Parathyroid adenoma (tissue), 2 donors: ENCODE measurements at regions not wholly inside any gene's neighbourhood (a gene's known extent, or its start where the extent isn't known, plus 50 kb on each side); places are given as distances from the start of the nearest gene placed in this dataset.

ENCODE experiments used
- H2AFZ ChIP-seq: fragments of 300-600 bp; sonication (generic); one replicate; pipeline ENCODE4 v1.7.0; 2017; ENCODE audit warnings: antibody characterized with exemption, mild to moderate bottlenecking
- H3K27ac ChIP-seq: fragments of 300-600 bp; sonication (generic); one replicate; pipeline ENCODE4 v1.7.0; 2017
- H3K27me3 ChIP-seq: fragments of 300-600 bp; sonication (generic); one replicate; pipeline ENCODE4 v1.7.0; 2017; ENCODE audit warnings: low read length; ENCODE audit not compliant: control insufficient read depth, insufficient read depth
- H3K36me3 ChIP-seq: fragments of 300-600 bp; sonication (generic); one replicate; pipeline ENCODE4 v1.7.0; 2017; ENCODE audit warnings: low read length; ENCODE audit not compliant: control insufficient read depth, insufficient read depth
- H3K4me1 ChIP-seq: fragments of 300-600 bp; sonication (generic); one replicate; pipeline ENCODE4 v1.7.0; 2017; ENCODE audit warnings: control low read depth
- H3K4me2 ChIP-seq: fragments of 300-600 bp; sonication (generic); one replicate; pipeline ENCODE4 v1.7.0; 2017; ENCODE audit warnings: low read length
- H3K4me3 ChIP-seq: fragments of 300-600 bp; sonication (generic); one replicate; pipeline ENCODE4 v1.7.0; 2017; ENCODE audit warnings: low read depth, low read length
- H3K79me2 ChIP-seq: fragments of 300-600 bp; sonication (generic); one replicate; pipeline ENCODE4 v1.7.0; 2017; ENCODE audit warnings: control low read depth
- H3K9ac ChIP-seq: fragments of 300-600 bp; sonication (generic); one replicate; pipeline ENCODE4 v1.7.0; 2017; ENCODE audit warnings: mild to moderate bottlenecking
- H3K9me3 ChIP-seq: fragments of 300-600 bp; sonication (generic); one replicate; pipeline ENCODE4 v1.7.0; 2017; ENCODE audit warnings: low read length; ENCODE audit not compliant: control insufficient read depth
- CTCF ChIP-seq: fragments of 300-600 bp; sonication (generic); IDR thresholded peaks from one replicate; pipeline ENCODE4 v1.7.0; 2017; ENCODE audit warnings: antibody characterized with exemption, mild to moderate bottlenecking
- donor health status: primary hyperparathyroidism.

GRCh38 chr16:64165368-64165767, 956.5 kb downstream of the CDH11 start:
- no peaks in the 10 kb centered on the region for H3K9me3 ChIP-seq
- no peaks in the 10 kb centered on the region for H3K27me3 ChIP-seq
- no peak overlapping the region for H3K27ac ChIP-seq
- H2AFZ ChIP-seq, result no peak overlapping the region
- no peak for TF ChIP-seq CTCF
- H3K9ac ChIP-seq, result no peak overlapping the region
- no peak overlapping the region for H3K4me3 ChIP-seq
- H3K4me2 ChIP-seq, result no peak overlapping the region
- no peaks in the 10 kb centered on the region for H3K36me3 ChIP-seq
- H3K79me2 ChIP-seq, result no peaks in the 10 kb centered on the region
- no peaks in the 10 kb centered on the region for H3K4me1 ChIP-seq

- Histone ChIP-seq H3K4me3 (no peak overlapping the region), H3K4me2 (no peak overlapping the region), H3K9ac (no peak overlapping the region), H2AFZ (no peak overlapping the region), H3K27me3 (no peaks in the 10 kb centered on the region), H3K9me3 (no peaks in the 10 kb centered on the region), H3K4me1 (no peaks in the 10 kb centered on the region), H3K36me3 (no peaks in the 10 kb centered on the region), H3K79me2 (no peaks in the 10 kb centered on the region), H3K27ac (no peak overlapping the region)
- no peak for TF ChIP-seq CTCF
Measured at GRCh38 chr16:64162613-64163375, 959.1 kb downstream of the CDH11 start.

- Histone ChIP-seq H3K4me1 (no peaks in the 10 kb centered on the region), H3K27ac (no peak overlapping the region)
- no peak for TF ChIP-seq CTCF
Measured at GRCh38 chr16:64159976-64160375, 961.9 kb downstream of the CDH11 start.

GRCh38 chr16:64158941-64159588, 962.8 kb downstream of the CDH11 start:
- no peaks in the 10 kb centered on the region for H3K9me3 ChIP-seq
- H3K4me2 ChIP-seq, result no peak overlapping the region
- H3K9ac ChIP-seq, result no peak overlapping the region
- H3K79me2 ChIP-seq, result no peaks in the 10 kb centered on the region
- no peaks in the 10 kb centered on the region for H3K36me3 ChIP-seq
- H3K4me1 ChIP-seq, result no peaks in the 10 kb centered on the region
- H3K27ac ChIP-seq, result no peak overlapping the region
- H2AFZ ChIP-seq, result no peak overlapping the region
- no peak overlapping the region for H3K4me3 ChIP-seq
- no peak for TF ChIP-seq CTCF
- H3K27me3 ChIP-seq, result no peaks in the 10 kb centered on the region

More at GRCh38 chr16:64159976-64160375, 961.9 kb downstream of the CDH11 start:
- no peaks in the 10 kb centered on the region for H3K36me3 ChIP-seq
- no peak overlapping the region for H3K9ac ChIP-seq
- H3K4me3 ChIP-seq, result no peak overlapping the region
- no peak overlapping the region for H3K4me2 ChIP-seq
- H2AFZ ChIP-seq, result no peak overlapping the region
- no peaks in the 10 kb centered on the region for H3K27me3 ChIP-seq
- H3K9me3 ChIP-seq, result no peaks in the 10 kb centered on the region
- no peaks in the 10 kb centered on the region for H3K79me2 ChIP-seq
